Progenitor cell of endocrine pancreas (in vitro differentiated cells): ENCODE measurements at regions not wholly inside any gene's neighbourhood (a gene's known extent, or its start where the extent isn't known, plus 50 kb on each side); places are given as distances from the start of the nearest gene placed in this dataset.

Experiments
- DNase-seq: peaks from one replicate; pipeline ENCODE4 v3.0.0; 2021; ENCODE audit warnings: low spot score; ENCODE audit not compliant: unreplicated experiment
- H3K27ac Mint-ChIP-seq: 2 replicates; pipeline ENCODE4 v1.8.0; 2021; ENCODE audit warnings: mild to moderate bottlenecking, moderate library complexity, mixed read lengths
- H3K27me3 Mint-ChIP-seq: 2 replicates; pipeline ENCODE4 v1.8.0; 2021; ENCODE audit warnings: mixed read lengths
- H3K36me3 Mint-ChIP-seq: 2 replicates; pipeline ENCODE4 v1.8.0; 2022; ENCODE audit warnings: mixed read lengths; ENCODE audit not compliant: insufficient read depth
- H3K4me1 Mint-ChIP-seq: 2 replicates; pipeline ENCODE4 v1.8.0; 2021; ENCODE audit warnings: low read depth, mixed read lengths
- H3K4me3 Mint-ChIP-seq: 2 replicates; pipeline ENCODE4 v1.8.0; 2021; ENCODE audit warnings: low read depth, mild to moderate bottlenecking, moderate library complexity, mixed read lengths
- H3K9me3 Mint-ChIP-seq: 2 replicates; pipeline ENCODE4 v1.8.0; 2021; ENCODE audit warnings: low read depth, mixed read lengths
- TF ChIP-seq, protein P1 (sequence below): fragments of 200-600 bp; sonication (generic); IDR thresholded peaks from one replicate; pipeline ENCODE4 v1.5.0; 2021; ENCODE audit warnings: antibody characterized with exemption, mild to moderate bottlenecking; ENCODE audit not compliant: unreplicated experiment

DNA sequence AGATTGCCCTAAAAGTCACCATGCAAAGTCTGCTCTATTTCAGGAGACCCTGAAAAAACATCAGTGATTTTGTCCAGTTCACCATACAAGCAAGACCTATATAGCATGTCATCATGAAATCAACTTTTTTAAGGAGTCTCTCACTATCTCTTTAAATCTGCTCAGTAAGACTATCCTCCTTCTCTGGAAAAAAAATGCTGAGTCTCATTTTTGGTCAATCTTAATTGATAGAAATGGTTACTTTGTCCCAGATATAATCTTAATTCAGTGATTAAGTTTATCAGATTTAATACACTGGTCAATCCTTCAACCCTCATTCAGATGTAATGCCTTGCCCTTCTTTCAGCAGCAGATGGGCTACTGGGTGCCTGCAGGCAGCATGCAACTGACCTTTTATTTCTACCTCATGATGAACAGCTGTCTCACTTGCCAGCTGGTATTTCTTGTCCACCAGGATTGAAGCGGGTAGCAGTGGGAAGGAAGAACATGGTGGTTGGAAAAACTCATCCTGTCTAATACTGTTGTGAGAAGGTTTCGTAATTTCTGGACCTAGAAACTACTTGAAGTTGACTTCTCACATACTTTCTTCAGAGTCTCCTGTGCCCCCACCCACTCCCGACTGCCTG, 375.3 kb downstream of the DNAH5 start:
- no peak overlapping the region for H3K4me3 Mint-ChIP-seq
- H3K9me3 Mint-ChIP-seq: peaks cover 9% of the 10 kb centered on the region
- no peak overlapping the region for H3K27ac Mint-ChIP-seq
- no peak for DNase-seq
- TF ChIP-seq, protein P1, sequence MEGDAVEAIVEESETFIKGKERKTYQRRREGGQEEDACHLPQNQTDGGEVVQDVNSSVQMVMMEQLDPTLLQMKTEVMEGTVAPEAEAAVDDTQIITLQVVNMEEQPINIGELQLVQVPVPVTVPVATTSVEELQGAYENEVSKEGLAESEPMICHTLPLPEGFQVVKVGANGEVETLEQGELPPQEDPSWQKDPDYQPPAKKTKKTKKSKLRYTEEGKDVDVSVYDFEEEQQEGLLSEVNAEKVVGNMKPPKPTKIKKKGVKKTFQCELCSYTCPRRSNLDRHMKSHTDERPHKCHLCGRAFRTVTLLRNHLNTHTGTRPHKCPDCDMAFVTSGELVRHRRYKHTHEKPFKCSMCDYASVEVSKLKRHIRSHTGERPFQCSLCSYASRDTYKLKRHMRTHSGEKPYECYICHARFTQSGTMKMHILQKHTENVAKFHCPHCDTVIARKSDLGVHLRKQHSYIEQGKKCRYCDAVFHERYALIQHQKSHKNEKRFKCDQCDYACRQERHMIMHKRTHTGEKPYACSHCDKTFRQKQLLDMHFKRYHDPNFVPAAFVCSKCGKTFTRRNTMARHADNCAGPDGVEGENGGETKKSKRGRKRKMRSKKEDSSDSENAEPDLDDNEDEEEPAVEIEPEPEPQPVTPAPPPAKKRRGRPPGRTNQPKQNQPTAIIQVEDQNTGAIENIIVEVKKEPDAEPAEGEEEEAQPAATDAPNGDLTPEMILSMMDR: no peak
- H3K4me1 Mint-ChIP-seq: no peaks in the 10 kb centered on the region
- H3K36me3 Mint-ChIP-seq: no peaks in the 10 kb centered on the region
- H3K27me3 Mint-ChIP-seq: peaks cover 3% of the 10 kb centered on the region

- no peak for DNase-seq
- H3K4me3 Mint-ChIP-seq: no peak overlapping the region
- H3K36me3 Mint-ChIP-seq: no peaks in the 10 kb centered on the region
These were observed 376.7 kb downstream of the DNAH5 start for GRCh38 chr5:13567819-13568218.

DNA sequence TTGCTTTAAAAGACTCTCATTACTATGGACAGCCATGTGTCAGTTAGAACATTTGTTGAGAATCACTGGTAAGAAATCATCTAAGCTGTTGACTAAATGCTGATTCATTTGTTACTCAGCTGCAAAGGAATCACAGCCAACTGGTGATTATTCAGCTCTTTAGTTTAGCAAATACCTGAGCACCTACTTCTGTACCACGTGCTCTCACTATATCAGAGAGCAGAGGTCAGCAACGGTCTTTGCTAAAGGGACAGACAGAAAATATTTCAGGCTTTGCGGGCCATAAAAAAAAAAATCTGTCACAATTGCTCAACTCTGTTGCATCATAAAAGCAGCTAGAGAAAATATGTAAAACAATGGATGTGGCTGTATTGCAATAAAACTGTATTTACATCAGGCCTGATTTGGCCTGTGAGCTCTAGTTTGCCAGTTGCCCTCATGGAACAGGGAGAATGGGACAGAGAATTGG, 377.6 kb downstream of the DNAH5 start:
- peaks cover 13% of the 10 kb centered on the region for H3K9me3 Mint-ChIP-seq

More at GRCh38 chr5:13567819-13568218, 376.7 kb downstream of the DNAH5 start:
- H3K9me3 Mint-ChIP-seq: peaks cover 13% of the 10 kb centered on the region
- H3K27me3 Mint-ChIP-seq: peaks cover 3% of the 10 kb centered on the region
- no peaks in the 10 kb centered on the region for H3K4me1 Mint-ChIP-seq
- H3K27ac Mint-ChIP-seq: no peak overlapping the region
- TF ChIP-seq, protein P1: no peak

GRCh38 chr5:13558408-13558807, 386.1 kb downstream of the DNAH5 start:
- no peak overlapping the region for H3K4me3 Mint-ChIP-seq
- TF ChIP-seq, protein P1: no peak
- H3K4me1 Mint-ChIP-seq: no peaks in the 10 kb centered on the region
- no peak overlapping the region for H3K27ac Mint-ChIP-seq
- DNase-seq: no peak
- no peaks in the 10 kb centered on the region for H3K27me3 Mint-ChIP-seq
- no peaks in the 10 kb centered on the region for H3K36me3 Mint-ChIP-seq
- H3K9me3 Mint-ChIP-seq: peaks cover 4% of the 10 kb centered on the region

More for the DNA sequence above, 377.6 kb downstream of the DNAH5 start:
- Mint-ChIP-seq H3K4me1 (no peaks in the 10 kb centered on the region), H3K36me3 (no peaks in the 10 kb centered on the region), H3K27me3 (peaks cover 3% of the 10 kb centered on the region), H3K27ac (no peak overlapping the region), H3K4me3 (no peak overlapping the region)
- TF ChIP-seq, protein P1: no peak
- DNase-seq: no peak

DNA sequence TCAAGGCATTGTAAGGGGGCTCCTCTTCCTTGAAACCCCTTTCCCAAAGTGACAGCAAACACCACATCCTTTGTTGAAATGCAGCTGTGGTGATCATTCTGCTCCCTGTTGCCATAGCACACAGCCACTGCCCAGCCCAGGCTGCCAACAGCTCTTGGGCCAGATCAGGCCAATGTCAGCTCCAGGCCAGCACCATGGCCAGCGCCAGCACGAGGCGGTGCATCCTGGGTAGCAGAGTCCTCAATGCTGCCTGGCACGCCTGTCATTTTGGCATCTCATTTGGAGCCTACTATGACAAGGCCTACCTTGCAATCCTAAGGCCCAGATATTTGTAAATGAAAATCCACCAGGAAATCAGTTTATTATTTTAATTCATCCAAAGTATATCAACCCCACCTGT, 390.6 kb downstream of the DNAH5 start:
- Mint-ChIP-seq H3K36me3 (no peaks in the 10 kb centered on the region), H3K4me3 (no peak overlapping the region), H3K4me1 (no peaks in the 10 kb centered on the region), H3K9me3 (no peaks in the 10 kb centered on the region), H3K27ac (no peak overlapping the region), H3K27me3 (no peaks in the 10 kb centered on the region)
- TF ChIP-seq, protein P1: no peak
- peak; percentile 60 for DNase-seq
